WTC11 (cell line): ENCODE measurements at regions not wholly inside any gene's neighbourhood (a gene's known extent, or its start where the extent isn't known, plus 50 kb on each side); places are given as distances from the start of the nearest gene placed in this dataset.

Source experiments
- JUN ChIP-seq: sonication (generic); formaldehyde crosslinking; IDR thresholded peaks from 2 replicates; pipeline ENCODE4 v1.8.0; 2023; ENCODE audit warnings: mild to moderate bottlenecking, missing genetic modification reagents
- KAT7 ChIP-seq: sonication (generic); formaldehyde crosslinking; IDR thresholded peaks from 2 replicates; pipeline ENCODE4 v1.8.1; 2023; ENCODE audit warnings: missing genetic modification reagents, mild to moderate bottlenecking, borderline replicate concordance
- TEAD4 ChIP-seq: sonication (generic); formaldehyde crosslinking; IDR thresholded peaks from 2 replicates; pipeline ENCODE4 v1.8.0; 2022; ENCODE audit warnings: mild to moderate bottlenecking, missing genetic modification reagents
- ZNF138 ChIP-seq: sonication (generic); formaldehyde crosslinking; conservative IDR thresholded peaks from 2 replicates; pipeline ENCODE4 v1.8.1; 2022; ENCODE audit warnings: mild to moderate bottlenecking, moderate library complexity, missing genetic modification reagents
- TF ChIP-seq, protein P1 (sequence below): fragments of 200-600 bp; IDR thresholded peaks from 2 replicates; pipeline ENCODE4 v1.8.0; 2022; ENCODE audit warnings: antibody characterized with exemption
- TF ChIP-seq, protein P2 (sequence below): sonication (generic); formaldehyde crosslinking; IDR thresholded peaks from 2 replicates; pipeline ENCODE4 v1.8.0; 2022; ENCODE audit warnings: mild to moderate bottlenecking, missing genetic modification reagents
- TF ChIP-seq, protein P3 (sequence below): sonication (generic); formaldehyde crosslinking; IDR thresholded peaks from 2 replicates; pipeline ENCODE4 v1.8.1; 2022; ENCODE audit warnings: low read depth, missing genetic modification reagents, borderline replicate concordance

DNA sequence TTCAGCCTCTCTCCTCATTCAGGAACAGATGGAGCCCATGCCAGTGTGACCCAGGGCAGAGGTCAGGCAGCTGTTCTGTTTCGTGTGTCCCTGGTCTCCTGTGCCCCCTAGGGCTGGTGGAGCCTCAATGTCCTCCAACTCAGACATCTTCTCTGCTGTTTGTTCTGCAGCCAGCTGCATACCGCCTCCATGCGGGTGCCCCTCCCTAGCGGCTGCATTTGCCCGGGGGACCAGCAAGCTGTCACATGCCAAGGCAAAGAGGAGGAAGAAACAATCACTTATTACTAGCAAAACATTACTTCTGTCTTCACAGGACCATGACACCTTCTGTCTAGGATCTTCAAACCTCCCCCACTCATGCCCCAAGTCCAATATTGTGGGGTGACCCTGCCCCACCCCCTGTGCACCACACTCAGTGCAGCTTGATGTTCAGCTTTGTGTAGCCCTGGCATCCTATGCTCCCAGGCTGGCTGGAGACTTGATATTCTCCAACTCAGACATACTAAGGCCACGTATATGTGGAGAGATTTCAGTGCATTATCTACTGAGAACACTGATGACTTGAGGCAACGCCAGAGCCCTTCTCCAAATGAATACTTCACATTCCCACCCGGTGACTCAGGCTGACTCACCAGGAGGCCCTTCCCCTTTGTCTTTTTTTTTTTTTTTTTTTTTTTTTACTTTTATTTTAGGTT is 188.9 kb downstream of the SKIDA1 start:
- TF ChIP-seq, protein P1, sequence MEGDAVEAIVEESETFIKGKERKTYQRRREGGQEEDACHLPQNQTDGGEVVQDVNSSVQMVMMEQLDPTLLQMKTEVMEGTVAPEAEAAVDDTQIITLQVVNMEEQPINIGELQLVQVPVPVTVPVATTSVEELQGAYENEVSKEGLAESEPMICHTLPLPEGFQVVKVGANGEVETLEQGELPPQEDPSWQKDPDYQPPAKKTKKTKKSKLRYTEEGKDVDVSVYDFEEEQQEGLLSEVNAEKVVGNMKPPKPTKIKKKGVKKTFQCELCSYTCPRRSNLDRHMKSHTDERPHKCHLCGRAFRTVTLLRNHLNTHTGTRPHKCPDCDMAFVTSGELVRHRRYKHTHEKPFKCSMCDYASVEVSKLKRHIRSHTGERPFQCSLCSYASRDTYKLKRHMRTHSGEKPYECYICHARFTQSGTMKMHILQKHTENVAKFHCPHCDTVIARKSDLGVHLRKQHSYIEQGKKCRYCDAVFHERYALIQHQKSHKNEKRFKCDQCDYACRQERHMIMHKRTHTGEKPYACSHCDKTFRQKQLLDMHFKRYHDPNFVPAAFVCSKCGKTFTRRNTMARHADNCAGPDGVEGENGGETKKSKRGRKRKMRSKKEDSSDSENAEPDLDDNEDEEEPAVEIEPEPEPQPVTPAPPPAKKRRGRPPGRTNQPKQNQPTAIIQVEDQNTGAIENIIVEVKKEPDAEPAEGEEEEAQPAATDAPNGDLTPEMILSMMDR: no peak
- TF ChIP-seq, protein P2, sequence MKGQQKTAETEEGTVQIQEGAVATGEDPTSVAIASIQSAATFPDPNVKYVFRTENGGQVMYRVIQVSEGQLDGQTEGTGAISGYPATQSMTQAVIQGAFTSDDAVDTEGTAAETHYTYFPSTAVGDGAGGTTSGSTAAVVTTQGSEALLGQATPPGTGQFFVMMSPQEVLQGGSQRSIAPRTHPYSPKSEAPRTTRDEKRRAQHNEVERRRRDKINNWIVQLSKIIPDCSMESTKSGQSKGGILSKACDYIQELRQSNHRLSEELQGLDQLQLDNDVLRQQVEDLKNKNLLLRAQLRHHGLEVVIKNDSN (CRISPR knock-in tag): no peak
- TF ChIP-seq ZNF138 (CRISPR knock-in tag) (no peak), KAT7 (no peak), JUN (CRISPR knock-in tag) (no peak), TEAD4 (CRISPR knock-in tag) (no peak)
- TF ChIP-seq, protein P3, sequence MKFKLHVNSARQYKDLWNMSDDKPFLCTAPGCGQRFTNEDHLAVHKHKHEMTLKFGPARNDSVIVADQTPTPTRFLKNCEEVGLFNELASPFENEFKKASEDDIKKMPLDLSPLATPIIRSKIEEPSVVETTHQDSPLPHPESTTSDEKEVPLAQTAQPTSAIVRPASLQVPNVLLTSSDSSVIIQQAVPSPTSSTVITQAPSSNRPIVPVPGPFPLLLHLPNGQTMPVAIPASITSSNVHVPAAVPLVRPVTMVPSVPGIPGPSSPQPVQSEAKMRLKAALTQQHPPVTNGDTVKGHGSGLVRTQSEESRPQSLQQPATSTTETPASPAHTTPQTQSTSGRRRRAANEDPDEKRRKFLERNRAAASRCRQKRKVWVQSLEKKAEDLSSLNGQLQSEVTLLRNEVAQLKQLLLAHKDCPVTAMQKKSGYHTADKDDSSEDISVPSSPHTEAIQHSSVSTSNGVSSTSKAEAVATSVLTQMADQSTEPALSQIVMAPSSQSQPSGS (CRISPR knock-in tag): no peak
